ENCODE measurements at regions not wholly inside any gene's neighbourhood (a gene's known extent, or its start where the extent isn't known, plus 50 kb on each side); places are given as distances from the start of the nearest gene placed in this dataset.

- TF ChIP-seq ZNF597 (CRISPR knock-in tag; IDR thresholded peaks at IDR 0.05) = no peak
- TF ChIP-seq, protein P1, sequence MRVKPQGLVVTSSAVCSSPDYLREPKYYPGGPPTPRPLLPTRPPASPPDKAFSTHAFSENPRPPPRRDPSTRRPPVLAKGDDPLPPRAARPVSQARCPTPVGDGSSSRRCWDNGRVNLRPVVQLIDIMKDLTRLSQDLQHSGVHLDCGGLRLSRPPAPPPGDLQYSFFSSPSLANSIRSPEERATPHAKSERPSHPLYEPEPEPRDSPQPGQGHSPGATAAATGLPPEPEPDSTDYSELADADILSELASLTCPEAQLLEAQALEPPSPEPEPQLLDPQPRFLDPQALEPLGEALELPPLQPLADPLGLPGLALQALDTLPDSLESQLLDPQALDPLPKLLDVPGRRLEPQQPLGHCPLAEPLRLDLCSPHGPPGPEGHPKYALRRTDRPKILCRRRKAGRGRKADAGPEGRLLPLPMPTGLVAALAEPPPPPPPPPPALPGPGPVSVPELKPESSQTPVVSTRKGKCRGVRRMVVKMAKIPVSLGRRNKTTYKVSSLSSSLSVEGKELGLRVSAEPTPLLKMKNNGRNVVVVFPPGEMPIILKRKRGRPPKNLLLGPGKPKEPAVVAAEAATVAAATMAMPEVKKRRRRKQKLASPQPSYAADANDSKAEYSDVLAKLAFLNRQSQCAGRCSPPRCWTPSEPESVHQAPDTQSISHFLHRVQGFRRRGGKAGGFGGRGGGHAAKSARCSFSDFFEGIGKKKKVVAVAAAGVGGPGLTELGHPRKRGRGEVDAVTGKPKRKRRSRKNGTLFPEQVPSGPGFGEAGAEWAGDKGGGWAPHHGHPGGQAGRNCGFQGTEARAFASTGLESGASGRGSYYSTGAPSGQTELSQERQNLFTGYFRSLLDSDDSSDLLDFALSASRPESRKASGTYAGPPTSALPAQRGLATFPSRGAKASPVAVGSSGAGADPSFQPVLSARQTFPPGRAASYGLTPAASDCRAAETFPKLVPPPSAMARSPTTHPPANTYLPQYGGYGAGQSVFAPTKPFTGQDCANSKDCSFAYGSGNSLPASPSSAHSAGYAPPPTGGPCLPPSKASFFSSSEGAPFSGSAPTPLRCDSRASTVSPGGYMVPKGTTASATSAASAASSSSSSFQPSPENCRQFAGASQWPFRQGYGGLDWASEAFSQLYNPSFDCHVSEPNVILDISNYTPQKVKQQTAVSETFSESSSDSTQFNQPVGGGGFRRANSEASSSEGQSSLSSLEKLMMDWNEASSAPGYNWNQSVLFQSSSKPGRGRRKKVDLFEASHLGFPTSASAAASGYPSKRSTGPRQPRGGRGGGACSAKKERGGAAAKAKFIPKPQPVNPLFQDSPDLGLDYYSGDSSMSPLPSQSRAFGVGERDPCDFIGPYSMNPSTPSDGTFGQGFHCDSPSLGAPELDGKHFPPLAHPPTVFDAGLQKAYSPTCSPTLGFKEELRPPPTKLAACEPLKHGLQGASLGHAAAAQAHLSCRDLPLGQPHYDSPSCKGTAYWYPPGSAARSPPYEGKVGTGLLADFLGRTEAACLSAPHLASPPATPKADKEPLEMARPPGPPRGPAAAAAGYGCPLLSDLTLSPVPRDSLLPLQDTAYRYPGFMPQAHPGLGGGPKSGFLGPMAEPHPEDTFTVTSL (CRISPR knock-in tag; IDR thresholded peaks at IDR 0.05; ENCODE audit: borderline replicate concordance) = no peak
- no peak for TF ChIP-seq IRF1 (CRISPR knock-in tag; IDR thresholded peaks at IDR 0.05; ENCODE audit: low read depth)
Observed at GRCh38 chr20:22004946-22005345, 299.5 kb downstream of the PAX1 start (continued).

- H3K79me2 ChIP-seq (ENCODE audit: insufficient read depth, low read length) = no peaks in the 10 kb centered on the region
- no peak overlapping the region for H3K4me2 ChIP-seq (ENCODE audit: low read depth, low read length)
- no peak for FAIRE-seq
- H3K9ac ChIP-seq (ENCODE audit: insufficient read depth, low read depth, low read length) = no peak overlapping the region
- no peaks in the 10 kb centered on the region for H4K20me1 ChIP-seq (ENCODE audit: insufficient read depth, low read length)
- H3K4me1 ChIP-seq (ENCODE audit: insufficient read depth, low read length) = no peaks in the 10 kb centered on the region
- no TSS peak for BruUV-seq (replicated peaks)
- no peak for DNase-seq (ENCODE audit: low spot score)
- in situ Hi-C loops (cut with HindIII; ENCODE audit: extremely low pct_ligation_motif_present, low pct_unique_long_range_greater_than_20kb) = no loop called here
- TF ChIP-seq IKZF1 (IDR thresholded peaks at IDR 0.05) (no peak), MAFK (conservative IDR thresholded peaks at IDR 0.05 in 1 of 2, IDR thresholded peaks at IDR 0.05 in 1 of 2; ENCODE audit: low read length in 2 of 2) (peak; percentile 89 to 95), ARNT2 (CRISPR knock-in tag; IDR thresholded peaks at IDR 0.05; ENCODE audit: low read depth) (no peak), ZNF329 (CRISPR knock-in tag; IDR thresholded peaks at IDR 0.05; ENCODE audit: low read depth) (no peak), ZNF460 (CRISPR knock-in tag; IDR thresholded peaks at IDR 0.05; ENCODE audit: borderline replicate concordance) (no peak), ZNF432 (CRISPR knock-in tag; IDR thresholded peaks at IDR 0.05; ENCODE audit: borderline replicate concordance) (no peak), POLR2AphosphoS5 (IDR thresholded peaks at IDR 0.05; ENCODE audit: low read depth, low read length) (no peak), ZNF644 (CRISPR knock-in tag; IDR thresholded peaks at IDR 0.05; ENCODE audit: low read depth) (no peak), MAFF (IDR thresholded peaks at IDR 0.05; ENCODE audit: low read depth, low read length) (peak; percentile 91), ZFP36L1 (CRISPR knock-in tag; IDR thresholded peaks at IDR 0.05) (no peak)
- TF ChIP-seq, protein P2, sequence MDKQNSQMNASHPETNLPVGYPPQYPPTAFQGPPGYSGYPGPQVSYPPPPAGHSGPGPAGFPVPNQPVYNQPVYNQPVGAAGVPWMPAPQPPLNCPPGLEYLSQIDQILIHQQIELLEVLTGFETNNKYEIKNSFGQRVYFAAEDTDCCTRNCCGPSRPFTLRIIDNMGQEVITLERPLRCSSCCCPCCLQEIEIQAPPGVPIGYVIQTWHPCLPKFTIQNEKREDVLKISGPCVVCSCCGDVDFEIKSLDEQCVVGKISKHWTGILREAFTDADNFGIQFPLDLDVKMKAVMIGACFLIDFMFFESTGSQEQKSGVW (CRISPR knock-in tag; IDR thresholded peaks at IDR 0.05; ENCODE audit: borderline replicate concordance) = no peak
- no peaks in the 10 kb centered on the region for H3K36me3 ChIP-seq (replicated peaks in 1 of 2; ENCODE audit: control insufficient read depth in 1 of 2, insufficient read depth in 2 of 2, low read length in 2 of 2)
- intact Hi-C loops (cut with micrococcal nuclease; ENCODE audit: unreplicated experiment) = no loop called here
- H3K4me3 ChIP-seq (replicated peaks in 1 of 3; ENCODE audit: insufficient read depth in 1 of 3, low read depth in 2 of 3, low read length in 3 of 3) = no peak overlapping the region
- no peak overlapping the region for H2AFZ ChIP-seq (ENCODE audit: low read length)
- no peak overlapping the region for H3K27ac ChIP-seq (ENCODE audit: extremely low read length, insufficient read depth, low read length)
- ATAC-seq = no peak
- POLR2A ChIA-PET = no interaction called here
- H3K27me3 ChIP-seq (ENCODE audit: control insufficient read depth in 1 of 2, insufficient read depth in 2 of 2, low read length in 2 of 2) = no peaks in the 10 kb centered on the region
- CTCF ChIA-PET (ENCODE audit: low intra/inter-chr PET ratio, low total read pairs) = no interaction called here
- no peaks in the 10 kb centered on the region for H3K9me3 ChIP-seq (ENCODE audit: low read length)
Observed at GRCh38 chr20:22003680-22004079, 298.2 kb downstream of the PAX1 start.

Data from HepG2 (cell line).